HG03457 (cell line): ENCODE measurements at regions not wholly inside any gene's neighbourhood (a gene's known extent, or its start where the extent isn't known, plus 50 kb on each side); places are given as distances from the start of the nearest gene placed in this dataset.
"Not testable (repeated sequence)": the region's sequence is repeated elsewhere in the genome, so short reads cannot be mapped to it uniquely, and the experiment has no call there.

Experiments
- ATAC-seq: cut with Tn5 transposase; IDR thresholded peaks from one replicate; pipeline ENCODE4 v1.9.1; 2021; ENCODE audit warnings: moderate number of reproducible peaks; ENCODE audit not compliant: unreplicated experiment

DNA sequence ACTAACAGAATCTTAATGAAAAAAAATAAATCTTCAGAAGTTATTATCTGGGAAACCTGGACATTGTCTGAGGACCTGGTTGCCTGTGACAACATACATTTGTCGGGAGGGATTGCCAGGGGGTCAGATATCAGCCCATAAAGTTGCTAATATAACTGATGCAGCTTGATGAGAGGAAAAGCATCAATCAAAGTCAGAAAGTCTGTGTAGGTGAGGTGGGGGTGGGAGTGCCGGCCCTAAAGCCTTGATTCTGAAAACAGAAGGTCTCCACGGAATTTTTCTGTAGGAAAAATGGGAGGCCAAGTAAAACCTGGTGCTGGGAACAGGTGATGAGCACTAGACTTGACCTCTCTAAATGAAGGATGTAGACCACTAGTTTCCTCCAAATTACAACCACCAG lies 281.8 kb downstream of the FGFR2 start:
- no peak for ATAC-seq

DNA sequence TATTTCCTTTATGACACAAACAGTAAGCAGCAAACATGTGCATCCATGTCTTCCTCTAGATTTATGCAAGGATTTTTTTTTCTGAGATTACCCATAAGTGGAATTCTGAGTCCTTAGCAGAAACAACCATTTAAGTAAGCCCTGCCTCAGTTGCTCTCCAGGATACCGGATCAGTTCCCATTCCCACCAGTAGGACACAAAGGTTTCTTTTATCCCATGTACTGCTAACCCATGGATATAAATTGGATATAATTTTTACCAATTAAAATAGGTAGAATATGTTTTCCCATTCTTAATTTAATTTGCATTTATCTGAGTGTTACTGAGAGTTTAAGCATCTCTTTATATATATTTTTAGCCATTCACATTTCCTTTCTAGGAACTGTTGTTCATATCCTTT lies 280.9 kb downstream of the FGFR2 start:
- ATAC-seq = no peak

- no peak for ATAC-seq
Measured at GRCh38 chr10:121322046-121322445, 276.2 kb downstream of the FGFR2 start.

DNA sequence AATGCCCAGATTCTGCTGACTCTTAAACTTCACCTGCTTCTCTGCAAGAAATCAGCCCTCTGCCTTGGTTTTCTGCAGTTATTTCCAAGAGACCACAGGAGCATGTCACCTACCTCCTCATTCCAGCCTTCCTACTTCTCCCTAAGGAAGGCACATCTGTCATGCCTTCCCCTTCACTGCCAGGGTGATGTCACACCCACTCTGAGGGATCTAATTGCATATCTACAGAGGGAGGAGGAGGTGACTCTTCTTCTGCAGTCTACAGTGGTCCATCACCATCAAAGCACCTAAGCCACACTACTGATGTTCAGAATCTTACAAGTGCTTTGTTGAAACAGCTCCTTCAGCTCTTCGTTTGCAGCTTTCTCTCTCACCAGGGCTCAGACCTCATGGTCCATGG lies 275.5 kb downstream of the FGFR2 start:
- no peak for ATAC-seq

- no peak for ATAC-seq
Measured at GRCh38 chr10:121323443-121323842, 274.8 kb downstream of the FGFR2 start.

DNA sequence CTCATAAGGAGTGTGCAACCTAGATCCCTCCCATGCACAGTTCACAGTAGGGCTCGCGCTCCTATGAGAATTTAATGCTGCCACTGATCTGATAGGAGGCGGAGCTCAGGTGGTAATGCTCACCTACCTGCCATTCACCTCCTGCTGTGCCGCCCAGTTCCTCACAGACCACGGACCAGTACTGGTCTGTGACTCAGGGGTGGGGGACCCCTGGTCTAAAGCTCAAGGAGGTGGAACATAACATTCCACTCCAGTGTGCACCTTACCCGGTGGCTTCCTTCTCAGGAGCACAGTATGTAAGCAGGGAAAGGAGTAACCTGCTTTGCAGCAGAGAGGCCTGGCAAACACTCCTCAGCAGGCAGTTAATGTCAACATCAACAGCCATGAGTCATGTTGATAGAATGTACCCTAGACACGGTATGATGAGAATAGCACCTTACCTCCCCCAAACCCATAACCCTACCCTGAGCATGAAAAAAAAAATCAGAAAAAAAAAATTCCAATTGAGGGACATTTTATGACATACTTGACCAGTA lies 273.5 kb downstream of the FGFR2 start:
- ATAC-seq = no peak

DNA sequence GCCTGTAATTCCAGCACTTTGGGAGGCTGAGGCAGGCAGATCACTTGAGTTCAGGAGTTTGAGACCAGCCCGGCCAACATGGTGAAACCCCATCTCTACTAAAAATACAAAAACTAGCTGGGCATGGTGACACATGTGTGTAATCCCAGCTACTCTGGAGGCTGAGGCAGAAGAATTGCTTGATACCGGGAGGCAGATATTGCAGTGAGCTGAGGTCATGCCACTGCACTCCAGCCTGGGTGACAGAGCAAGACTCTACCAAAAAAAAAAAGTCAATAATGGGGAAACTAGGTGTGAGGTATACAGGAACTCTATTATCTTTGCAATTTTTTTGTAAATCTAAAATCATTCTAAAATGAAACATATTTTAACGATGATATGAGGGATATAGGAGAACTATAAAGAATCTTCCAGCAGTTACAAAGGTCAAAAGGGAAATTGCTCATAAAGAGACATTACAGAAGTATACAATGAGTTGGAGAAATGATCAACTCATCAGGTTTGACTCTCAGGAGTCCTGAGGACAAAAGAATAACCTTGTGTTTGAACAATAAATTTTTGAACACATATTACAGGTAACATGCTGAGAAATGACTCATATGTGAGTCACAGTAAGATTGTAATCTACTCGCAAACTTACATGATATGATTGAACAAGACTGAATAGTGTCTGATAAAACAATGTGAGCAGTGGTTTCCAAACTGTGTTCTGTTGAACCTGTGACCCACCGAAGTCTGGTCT lies 272.6 kb downstream of the FGFR2 start:
- ATAC-seq = no peak

GRCh38 chr10:121326905-121327304 lies 271.3 kb downstream of the FGFR2 start:
- ATAC-seq = no peak

DNA sequence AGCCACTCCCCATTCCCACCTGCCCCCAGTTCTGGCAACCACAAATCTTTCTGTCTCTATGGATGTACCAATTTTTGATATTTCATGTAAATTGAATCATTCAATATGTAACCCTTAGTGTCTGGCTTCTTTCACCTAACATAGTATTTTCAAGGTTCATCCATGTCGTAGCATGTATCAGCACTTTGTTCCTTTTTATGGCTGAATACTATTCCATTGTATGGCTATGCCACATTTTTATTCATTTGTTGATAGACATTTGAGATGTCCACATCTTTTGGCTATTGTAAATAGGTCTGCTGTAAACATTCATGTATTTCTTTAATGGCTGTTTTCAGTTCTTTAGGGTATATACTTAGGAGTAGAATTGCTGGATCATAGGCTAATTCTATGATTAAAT lies 270.5 kb downstream of the FGFR2 start:
- no peak for ATAC-seq

- ATAC-seq = not testable (repeated sequence)
Measured at GRCh38 chr10:121329631-121330030, 268.6 kb downstream of the FGFR2 start.

DNA sequence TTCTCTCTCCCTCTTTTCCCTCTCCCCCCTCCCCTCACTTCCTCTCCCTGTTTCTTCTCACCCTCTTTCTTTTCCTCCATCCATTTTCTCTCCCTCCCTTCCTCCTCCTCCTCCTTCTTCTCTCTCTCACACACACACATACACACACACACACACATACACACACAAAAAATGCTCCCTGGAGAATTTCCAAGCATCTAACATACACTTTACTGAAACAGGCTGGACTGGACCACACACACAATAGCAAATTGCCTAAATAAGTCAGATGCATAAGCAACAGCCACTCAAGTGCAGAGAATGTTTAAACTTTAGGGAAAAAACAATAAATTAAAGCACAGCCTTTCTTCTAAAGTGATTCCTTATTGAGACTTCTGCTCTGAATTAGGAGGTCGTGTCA lies 267.7 kb downstream of the FGFR2 start:
- ATAC-seq = no peak

- ATAC-seq = no peak
Measured at GRCh38 chr10:121332353-121332752, 265.9 kb downstream of the FGFR2 start.

DNA sequence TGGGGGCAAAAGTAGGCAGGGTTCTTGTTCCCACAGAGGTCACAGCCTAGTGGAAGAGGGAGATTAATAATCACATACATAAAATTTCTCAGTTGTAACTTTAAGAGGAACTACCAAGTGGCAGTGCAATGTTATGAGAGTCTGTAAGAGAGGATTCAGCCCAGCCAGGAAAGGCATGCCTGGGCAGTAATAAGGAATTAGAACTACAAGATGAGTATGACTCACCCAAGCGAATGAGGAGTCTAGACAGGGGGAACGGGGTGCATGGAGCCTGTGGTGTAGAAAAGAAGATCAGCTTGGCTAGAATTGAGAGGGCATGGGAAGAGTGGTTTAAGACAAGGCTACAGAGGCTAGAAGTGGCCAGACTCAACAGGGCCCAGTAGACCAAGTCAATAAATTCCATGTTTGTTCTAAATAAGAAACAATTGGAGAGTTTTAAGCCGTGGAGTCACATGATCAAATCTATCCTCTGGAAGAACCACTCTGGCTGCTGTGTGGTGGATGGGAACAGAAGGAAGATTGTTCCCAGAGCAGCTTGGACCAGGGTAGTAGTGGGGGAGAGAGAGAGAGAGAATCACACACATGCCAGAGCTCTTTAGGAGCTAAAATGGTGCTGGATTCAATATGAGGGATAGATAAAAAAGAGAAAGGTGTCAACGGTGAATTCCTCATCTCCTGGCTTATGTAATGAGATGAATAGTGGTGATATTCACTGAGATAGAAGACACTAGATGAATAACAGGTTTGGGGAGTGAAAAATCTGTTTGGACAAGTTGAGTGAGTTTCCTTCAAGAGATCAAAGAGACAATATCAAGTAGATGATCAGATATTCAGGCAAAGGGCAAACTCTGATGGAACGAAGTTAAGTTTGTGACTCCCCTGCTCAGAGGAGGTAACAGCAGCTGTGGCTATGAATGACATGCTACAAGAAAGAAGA lies 265.1 kb downstream of the FGFR2 start:
- no peak for ATAC-seq

DNA sequence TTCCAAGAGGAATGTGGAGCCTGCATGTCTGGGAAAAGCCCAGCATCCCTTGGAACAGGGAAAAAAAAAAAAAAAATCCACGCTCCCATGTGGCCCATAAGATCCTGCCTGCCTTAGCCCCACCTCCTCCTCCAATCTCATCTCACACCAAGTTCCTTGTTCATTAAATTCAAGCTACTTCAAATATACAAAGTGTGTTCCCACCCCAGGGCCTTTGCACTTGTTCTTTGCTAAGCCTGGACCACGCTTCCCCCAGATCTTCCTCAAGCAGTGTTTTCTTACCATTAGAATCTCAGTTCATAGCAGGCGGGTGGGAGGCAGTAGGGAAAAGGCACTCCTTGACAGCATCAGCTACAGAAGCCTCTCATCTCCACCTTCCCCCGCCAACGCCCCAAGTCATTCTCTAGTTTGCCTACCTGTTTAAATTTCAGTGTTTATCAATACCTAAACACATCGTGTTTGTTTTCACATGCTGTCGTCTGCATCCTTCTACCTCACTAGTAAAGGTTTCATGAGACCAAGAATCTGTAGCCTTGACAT lies 262.8 kb downstream of the FGFR2 start:
- no peak for ATAC-seq

- ATAC-seq = no peak
Measured at GRCh38 chr10:121337427-121337826, 260.8 kb downstream of the FGFR2 start.

DNA sequence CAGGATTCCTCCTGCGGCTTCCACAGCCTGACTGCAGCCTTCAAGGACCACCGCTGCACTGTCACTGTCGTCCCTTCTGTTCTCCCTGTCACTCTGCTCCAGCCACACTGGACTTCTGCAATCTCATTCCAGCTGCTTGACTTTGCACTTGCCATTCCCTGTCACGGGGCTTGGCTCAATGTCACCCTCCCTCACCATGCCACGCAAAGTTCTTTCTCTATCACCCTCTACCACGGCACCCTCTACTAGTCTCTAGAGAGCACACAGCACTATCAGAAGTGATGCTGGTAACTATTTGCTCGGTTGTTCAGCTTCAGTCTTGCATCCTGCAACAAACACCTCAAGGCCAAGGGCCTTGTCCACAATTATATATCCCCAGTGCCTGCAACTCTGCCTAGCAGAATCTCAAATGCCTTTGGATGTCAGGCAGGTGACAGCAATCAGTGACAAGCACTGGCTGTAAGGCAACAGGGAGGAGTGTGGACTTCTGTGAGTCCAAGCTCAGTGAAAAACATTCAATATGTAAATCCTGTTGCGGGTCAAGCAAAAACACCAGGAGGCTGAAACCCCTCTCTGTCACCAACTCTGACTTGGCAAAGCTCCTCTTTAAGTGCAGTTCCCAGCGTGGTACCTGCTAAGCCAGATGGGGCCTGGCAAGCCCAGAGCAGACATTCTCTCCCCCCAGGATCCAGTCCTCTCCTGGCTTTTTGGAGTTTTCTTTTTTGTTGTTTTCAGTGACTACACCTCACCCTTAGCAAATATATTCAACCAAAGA lies 259.9 kb downstream of the FGFR2 start:
- ATAC-seq = no peak

GRCh38 chr10:121339114-121339513 lies 259.1 kb downstream of the FGFR2 start:
- no peak for ATAC-seq

GRCh38 chr10:121340271-121340831 lies 257.9 kb downstream of the FGFR2 start:
- no peak for ATAC-seq

- ATAC-seq = no peak
Measured at GRCh38 chr10:121351540-121351939, 246.7 kb downstream of the FGFR2 start.

DNA sequence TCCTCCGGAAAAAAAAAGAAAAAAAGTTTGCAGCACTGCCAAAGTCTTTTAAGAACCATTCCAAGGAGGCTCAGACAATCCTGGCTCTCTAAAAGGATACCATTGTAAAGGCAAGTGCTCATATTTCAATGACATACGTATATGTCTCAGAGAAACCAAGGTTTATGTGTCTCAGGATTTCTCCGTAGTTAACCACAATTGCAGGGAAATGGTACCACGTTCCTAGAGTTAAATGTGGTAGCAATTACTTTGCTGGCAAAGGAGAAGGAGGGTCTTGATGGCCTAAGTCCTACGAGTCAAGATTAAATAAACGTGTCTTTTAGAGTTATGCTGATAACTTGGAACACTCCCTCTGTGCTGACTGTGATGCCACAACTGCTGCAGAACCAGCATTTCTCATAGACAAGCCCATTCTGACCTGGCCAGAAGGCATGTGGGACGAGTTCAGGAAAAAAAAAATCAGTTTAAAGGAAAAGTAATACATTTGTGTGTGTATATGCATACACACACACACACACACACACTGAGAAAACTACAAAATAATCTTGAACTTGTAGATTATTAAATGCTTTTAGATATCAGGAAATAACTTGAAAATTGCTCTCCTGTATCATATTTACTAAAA lies 245.9 kb downstream of the FGFR2 start:
- no peak for ATAC-seq
